Uterus (tissue), 2 donors: ENCODE measurements at regions not wholly inside any gene's neighbourhood (a gene's known extent, or its start where the extent isn't known, plus 50 kb on each side); places are given as distances from the start of the nearest gene placed in this dataset.

Experiments used
- POLR2A ChIP-seq, 2 donors: fragments of 450-650 bp; IDR thresholded peaks; one replicate each; pipeline ENCODE4 v1.6.1; 2016; ENCODE audit warnings: antibody characterized with exemption in 2 of 2, mild to moderate bottlenecking in 1 of 2, moderate library complexity in 1 of 2
- TF ChIP-seq, protein P1 (sequence below), 4 experiments: fragments of 200-600 bp in 2 of 4; fragments of 450-650 bp in 2 of 4; sonication (generic) in 2 of 4; IDR thresholded peaks; one replicate each; pipeline ENCODE4 v1.5.1; 2016 to 2019; ENCODE audit warnings: antibody characterized with exemption in 4 of 4, mild to moderate bottlenecking in 2 of 4, moderate library complexity in 1 of 4

DNA sequence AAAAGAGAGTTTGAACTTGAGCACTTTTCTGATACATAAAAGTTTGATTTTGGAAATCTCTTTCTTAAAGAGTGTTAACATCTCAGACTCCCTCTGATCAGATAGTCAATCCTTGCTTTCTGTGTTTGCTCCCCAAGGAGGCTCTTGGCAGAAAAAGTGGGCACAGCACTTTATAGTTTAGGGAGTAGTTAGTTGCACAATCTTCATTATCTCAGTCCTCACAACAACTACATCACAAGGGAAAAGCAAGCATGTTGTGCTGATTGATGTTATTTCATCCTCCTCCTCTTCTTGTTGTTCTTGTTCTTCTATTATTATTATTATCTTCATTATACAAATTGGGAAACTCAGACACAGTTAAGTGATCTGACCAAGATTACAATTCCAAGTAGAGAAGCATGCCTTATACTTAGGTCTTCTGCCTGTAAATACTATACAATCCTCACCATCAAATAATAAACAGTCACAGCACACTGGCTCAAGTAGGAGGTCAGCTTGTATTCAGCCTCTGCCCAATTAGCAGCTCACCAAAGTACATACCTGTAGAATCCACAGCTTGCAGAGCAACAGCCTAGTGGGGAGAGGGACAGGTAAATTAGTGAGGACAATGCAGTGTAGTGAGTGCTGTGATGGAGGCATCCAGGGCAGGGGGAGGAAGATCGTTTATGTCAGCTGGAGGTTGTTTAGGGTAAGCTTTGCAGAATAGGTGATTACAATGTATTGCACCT lies 304.1 kb upstream of the MME start:
- TF ChIP-seq, protein P1, sequence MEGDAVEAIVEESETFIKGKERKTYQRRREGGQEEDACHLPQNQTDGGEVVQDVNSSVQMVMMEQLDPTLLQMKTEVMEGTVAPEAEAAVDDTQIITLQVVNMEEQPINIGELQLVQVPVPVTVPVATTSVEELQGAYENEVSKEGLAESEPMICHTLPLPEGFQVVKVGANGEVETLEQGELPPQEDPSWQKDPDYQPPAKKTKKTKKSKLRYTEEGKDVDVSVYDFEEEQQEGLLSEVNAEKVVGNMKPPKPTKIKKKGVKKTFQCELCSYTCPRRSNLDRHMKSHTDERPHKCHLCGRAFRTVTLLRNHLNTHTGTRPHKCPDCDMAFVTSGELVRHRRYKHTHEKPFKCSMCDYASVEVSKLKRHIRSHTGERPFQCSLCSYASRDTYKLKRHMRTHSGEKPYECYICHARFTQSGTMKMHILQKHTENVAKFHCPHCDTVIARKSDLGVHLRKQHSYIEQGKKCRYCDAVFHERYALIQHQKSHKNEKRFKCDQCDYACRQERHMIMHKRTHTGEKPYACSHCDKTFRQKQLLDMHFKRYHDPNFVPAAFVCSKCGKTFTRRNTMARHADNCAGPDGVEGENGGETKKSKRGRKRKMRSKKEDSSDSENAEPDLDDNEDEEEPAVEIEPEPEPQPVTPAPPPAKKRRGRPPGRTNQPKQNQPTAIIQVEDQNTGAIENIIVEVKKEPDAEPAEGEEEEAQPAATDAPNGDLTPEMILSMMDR (IDR thresholded peaks at IDR 0.05), result no peak
- TF ChIP-seq POLR2A (IDR thresholded peaks at IDR 0.05), result no peak
